NB4 (cell line): ENCODE measurements at regions not wholly inside any gene's neighbourhood (a gene's known extent, or its start where the extent isn't known, plus 50 kb on each side); places are given as distances from the start of the nearest gene placed in this dataset.

Experiments used
- DNase-seq: peaks from one replicate; pipeline ENCODE4 v3.0.0; 2010; ENCODE audit warnings: low read depth
- H3K4me3 ChIP-seq: one replicate; pipeline ENCODE4 v1.5.1; 2011; ENCODE audit warnings: mild to moderate bottlenecking, low read depth, low read length, moderate library complexity
- CTCF ChIP-seq: IDR thresholded peaks from one replicate; pipeline ENCODE4 v1.5.1; 2012; ENCODE audit warnings: low read depth, low read length
- MAX ChIP-seq: IDR thresholded peaks from 2 replicates; pipeline ENCODE4 v1.6.1; 2011; ENCODE audit warnings: low read depth, low read length
- MYC ChIP-seq: IDR thresholded peaks from 2 replicates; pipeline ENCODE4 v1.6.1; 2011; ENCODE audit warnings: low read depth, low read length
- POLR2A ChIP-seq: IDR thresholded peaks from 2 replicates; pipeline ENCODE4 v1.6.1; 2011; ENCODE audit warnings: mild to moderate bottlenecking; ENCODE audit not compliant: insufficient read length; ENCODE audit errors: extremely low read depth

DNA sequence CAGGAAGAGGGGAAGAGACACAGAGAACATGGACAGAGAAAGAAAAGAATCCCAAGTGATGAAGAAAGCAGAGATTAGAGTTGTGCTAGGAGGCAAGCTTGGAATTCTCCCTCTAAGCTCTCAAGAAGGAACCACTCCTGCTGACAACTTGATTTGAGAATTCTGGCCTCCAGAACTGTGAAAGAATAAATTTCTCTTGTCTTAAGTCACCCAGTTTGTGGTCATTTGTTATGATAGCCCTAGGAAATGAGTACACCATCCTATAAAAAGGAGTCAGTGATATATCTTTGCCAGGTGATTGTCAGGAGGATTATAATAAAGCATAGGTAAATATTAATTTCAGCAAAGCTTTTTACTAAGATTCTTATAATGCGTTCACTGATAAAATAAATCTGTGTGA, 82.7 kb upstream of the TFEC start:
- no peak for DNase-seq
- TF ChIP-seq CTCF: no peak
- TF ChIP-seq MYC: no peak
- no peak for TF ChIP-seq POLR2A
- TF ChIP-seq MAX: no peak
- H3K4me3 ChIP-seq: no peak overlapping the region

DNA sequence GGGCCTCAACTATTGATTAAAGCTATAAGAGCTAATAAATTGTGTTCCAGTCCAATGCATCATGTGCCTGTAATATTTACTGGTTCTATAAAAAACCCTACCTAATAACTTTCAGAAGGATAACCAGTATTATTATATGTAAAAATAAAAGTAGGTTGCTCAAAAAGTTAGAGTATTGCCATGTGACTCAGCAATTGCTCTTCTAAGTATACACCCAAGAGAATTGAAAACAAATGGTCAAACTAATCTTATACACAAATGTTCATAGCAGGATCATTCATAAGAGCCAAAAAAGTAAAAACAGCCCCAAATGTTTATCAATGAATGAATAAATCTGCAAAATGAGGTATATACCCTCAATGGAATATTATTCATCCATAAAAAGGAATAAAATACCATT, 89.5 kb upstream of the TES start:
- no peak overlapping the region for H3K4me3 ChIP-seq
- DNase-seq: no peak
- TF ChIP-seq MYC (no peak), POLR2A (no peak), MAX (no peak)

DNA sequence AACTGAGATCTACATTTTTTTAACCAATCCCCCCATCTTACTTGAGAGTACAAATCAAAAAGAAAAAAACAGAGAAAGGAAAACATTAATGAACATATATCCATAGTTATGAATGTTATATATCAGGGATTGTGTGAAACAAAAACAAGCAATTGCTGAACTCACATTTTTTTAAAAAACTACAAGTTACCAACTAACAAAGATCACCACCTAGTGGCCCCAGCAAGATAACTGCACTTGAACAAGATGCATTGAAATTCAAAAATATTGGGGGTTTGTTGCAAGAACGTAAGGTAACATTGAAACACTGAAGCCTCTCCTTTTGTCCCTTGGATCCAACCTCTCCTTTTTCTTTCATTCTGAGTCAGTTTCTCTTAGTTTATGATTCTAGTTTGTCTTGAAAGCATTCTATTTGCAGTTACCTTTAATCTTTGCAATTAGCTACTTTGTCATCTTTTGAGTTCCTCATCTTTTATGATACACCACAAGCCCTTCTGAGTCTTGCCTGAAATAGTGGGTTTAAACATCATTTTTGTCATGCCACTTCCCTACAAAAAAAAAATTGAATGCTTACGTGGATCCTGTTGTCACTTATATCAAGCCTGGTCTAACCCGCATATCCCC, 87.3 kb upstream of the TES start:
- no peak overlapping the region for H3K4me3 ChIP-seq
- no peak for TF ChIP-seq POLR2A
- TF ChIP-seq MYC: no peak
- TF ChIP-seq CTCF: peak; percentile 78
- DNase-seq: peak; percentile 57

- DNase-seq: no peak
- TF ChIP-seq MAX (no peak), POLR2A (no peak), CTCF (no peak), MYC (no peak)
- H3K4me3 ChIP-seq: no peak overlapping the region
These were observed 82.2 kb upstream of the TES start for GRCh38 chr7:116128139-116128538.

DNA sequence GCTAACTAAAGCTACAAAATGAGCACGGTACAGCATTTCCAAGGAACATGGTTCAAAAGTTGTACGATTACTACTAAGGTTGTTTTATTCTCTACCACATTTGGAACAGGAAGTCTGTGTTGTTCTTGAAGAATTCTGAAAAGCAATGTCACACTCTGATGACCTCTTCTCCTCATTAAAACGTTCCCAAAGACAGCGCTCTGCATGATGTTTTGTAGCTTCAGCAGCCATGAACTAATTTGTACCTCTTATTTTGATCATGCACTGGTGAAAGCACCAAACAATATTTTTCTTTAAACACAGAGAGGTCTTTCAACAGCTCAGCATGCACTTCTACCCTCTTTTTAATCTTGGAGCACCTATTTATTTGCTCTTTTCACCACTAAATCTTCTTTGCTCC, 75.0 kb upstream of the TES start:
- TF ChIP-seq MYC (no peak), POLR2A (no peak), CTCF (no peak), MAX (no peak)
- no peak overlapping the region for H3K4me3 ChIP-seq
- no peak for DNase-seq

- H3K4me3 ChIP-seq: no peak overlapping the region
- DNase-seq: peak; percentile 63
- TF ChIP-seq CTCF (peak; percentile 82), POLR2A (no peak)
These were observed 72.0 kb upstream of the TES start for GRCh38 chr7:116138202-116138801.

DNA sequence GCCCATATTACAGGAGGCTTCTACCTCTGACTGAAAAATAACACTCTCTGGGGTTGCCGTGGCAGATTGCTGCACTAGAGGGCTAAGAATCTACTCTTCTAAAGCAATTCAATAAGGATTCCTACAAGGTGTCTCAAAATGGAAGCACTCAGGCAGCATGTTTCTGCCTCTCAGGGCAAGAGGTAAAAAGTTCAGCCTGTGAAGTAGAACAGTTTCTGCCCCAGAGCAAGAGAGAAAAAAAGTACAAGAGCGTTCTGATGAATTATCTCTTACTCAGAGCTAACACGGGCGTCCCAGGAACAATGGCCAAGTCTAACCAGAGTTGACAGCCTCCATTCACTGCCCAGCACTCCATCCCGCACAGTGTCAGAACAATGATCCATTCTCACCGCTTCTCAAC, 71.3 kb upstream of the TES start:
- DNase-seq: no peak
- TF ChIP-seq MYC: no peak
- TF ChIP-seq POLR2A: no peak
- no peak for TF ChIP-seq MAX
- no peak for TF ChIP-seq CTCF

More for the DNA sequence above, 71.3 kb upstream of the TES start:
- H3K4me3 ChIP-seq: no peak overlapping the region
